GM12864 (cell line): ENCODE measurements at regions not wholly inside any gene's neighbourhood (a gene's known extent, or its start where the extent isn't known, plus 50 kb on each side); places are given as distances from the start of the nearest gene placed in this dataset.

Source experiments
- DNase-seq: peaks from one replicate; pipeline ENCODE4 v3.0.0-alpha.2; 2011; ENCODE audit warnings: low read depth
- H3K4me3 ChIP-seq: 2 replicates; pipeline ENCODE4 v1.5.1; 2011; ENCODE audit warnings: mild to moderate bottlenecking, low read depth, low read length, control low read depth
- TF ChIP-seq, protein P1 (sequence below): IDR thresholded peaks from 2 replicates; pipeline ENCODE4 v1.5.1; 2011; ENCODE audit warnings: low read depth, mild to moderate bottlenecking, moderate library complexity, low read length, control low read depth, inconsistent platforms; ENCODE audit errors: missing control alignments

DNA sequence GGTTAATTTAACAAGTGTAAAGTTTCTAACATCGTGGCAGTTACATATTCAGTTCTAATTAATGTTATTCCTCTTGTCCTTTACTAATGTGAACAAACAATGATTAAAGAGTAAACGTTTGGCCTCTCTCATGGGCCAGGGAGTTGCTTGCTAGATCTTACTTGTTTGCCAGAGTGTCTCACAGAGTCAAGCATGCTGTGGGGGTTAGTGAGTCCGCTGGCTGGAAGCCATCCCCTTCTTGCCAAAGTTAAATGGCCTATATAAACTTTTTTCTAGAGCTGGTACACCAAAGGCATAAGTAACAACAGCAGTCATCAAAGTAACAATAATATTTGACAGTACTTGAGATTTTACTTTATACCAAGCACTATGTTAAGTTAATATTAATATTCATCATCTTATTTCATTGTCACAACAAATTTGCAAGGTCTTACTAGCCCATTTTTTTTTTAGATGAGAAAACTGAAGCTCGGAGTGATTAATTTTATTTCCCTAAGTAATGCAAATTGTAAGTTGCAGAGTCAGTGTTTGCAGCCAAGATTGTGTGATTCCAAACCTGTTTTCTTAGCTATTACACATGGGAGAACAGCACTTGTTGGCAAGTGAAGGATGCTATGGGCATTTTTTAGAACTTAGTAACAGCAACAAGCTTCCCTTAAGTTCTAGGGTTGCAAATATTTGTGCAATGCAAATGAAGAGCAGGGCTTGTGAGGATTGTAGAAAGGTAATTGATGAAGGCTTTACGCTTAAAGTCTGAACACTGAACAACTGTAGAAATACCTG, 224.5 kb downstream of the RFPL4B start:
- DNase-seq: no peak
- TF ChIP-seq, protein P1, sequence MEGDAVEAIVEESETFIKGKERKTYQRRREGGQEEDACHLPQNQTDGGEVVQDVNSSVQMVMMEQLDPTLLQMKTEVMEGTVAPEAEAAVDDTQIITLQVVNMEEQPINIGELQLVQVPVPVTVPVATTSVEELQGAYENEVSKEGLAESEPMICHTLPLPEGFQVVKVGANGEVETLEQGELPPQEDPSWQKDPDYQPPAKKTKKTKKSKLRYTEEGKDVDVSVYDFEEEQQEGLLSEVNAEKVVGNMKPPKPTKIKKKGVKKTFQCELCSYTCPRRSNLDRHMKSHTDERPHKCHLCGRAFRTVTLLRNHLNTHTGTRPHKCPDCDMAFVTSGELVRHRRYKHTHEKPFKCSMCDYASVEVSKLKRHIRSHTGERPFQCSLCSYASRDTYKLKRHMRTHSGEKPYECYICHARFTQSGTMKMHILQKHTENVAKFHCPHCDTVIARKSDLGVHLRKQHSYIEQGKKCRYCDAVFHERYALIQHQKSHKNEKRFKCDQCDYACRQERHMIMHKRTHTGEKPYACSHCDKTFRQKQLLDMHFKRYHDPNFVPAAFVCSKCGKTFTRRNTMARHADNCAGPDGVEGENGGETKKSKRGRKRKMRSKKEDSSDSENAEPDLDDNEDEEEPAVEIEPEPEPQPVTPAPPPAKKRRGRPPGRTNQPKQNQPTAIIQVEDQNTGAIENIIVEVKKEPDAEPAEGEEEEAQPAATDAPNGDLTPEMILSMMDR: no peak
- no peak overlapping the region for H3K4me3 ChIP-seq

DNA sequence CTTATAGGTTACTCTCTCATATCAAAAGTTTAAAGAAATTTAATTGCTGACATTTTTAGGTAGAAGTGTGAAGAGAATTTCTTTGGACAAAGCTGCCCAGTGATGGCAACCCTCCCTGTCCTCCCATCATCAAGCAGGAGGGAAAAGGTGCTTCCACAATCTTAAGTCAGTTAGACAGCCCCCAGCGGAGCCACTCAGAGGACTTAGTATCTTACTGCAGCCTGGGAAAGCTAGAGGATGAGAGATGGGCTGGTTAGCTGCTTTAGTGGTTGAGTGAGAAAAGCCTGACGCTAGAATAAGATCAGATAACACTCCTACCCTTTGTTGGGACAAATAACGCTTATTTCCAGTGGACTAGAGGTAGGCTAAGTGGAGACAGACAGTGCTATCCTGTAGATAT, 227.1 kb downstream of the RFPL4B start:
- no peak for DNase-seq
- H3K4me3 ChIP-seq: no peak overlapping the region
- TF ChIP-seq, protein P1: no peak

DNA sequence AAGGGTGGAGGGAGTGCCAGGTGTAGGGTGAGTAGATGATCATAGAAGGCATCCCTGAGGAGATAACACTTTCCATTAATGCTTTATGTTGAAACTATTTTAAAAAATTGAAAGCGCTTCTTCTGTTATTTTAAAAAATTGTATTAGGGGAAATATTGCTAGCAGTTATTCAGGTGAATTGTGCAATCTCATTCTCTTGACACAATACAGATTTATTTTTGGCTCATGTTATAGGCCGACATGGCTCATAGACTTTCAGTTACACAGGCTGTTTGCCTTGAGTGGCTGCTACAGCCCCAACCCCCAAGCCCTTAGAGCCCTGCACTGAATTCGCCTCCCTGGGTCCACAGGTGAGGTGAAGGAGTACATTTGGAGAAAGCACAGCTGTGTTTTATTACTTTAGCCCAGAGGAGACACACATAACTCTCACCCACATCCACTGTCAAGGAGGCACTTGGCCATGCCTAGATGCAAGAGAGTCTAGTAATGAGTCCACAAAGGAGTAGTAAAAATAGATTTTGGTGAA, 228.2 kb downstream of the RFPL4B start:
- no peak overlapping the region for H3K4me3 ChIP-seq
- DNase-seq: no peak
- TF ChIP-seq, protein P1: no peak

DNA sequence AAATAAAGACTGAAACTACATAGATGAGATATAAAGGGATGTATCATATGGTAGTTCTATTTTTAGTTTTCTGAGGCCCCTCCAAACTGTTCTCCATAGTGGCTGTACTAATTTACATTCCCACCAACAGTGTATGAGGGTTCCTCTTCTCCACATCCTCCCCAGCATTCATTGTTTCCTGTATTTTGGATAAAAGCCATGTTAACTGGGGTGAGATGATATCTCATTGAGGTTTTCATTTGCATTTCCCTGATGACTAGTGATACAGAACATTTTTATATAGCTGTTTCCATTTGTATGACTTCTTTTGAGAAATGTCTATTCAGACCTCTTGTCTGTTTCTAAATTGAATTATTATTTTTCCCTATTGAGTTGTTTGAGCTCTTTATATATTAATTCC, 229.3 kb downstream of the RFPL4B start:
- no peak for DNase-seq
- H3K4me3 ChIP-seq: no peak overlapping the region

DNA sequence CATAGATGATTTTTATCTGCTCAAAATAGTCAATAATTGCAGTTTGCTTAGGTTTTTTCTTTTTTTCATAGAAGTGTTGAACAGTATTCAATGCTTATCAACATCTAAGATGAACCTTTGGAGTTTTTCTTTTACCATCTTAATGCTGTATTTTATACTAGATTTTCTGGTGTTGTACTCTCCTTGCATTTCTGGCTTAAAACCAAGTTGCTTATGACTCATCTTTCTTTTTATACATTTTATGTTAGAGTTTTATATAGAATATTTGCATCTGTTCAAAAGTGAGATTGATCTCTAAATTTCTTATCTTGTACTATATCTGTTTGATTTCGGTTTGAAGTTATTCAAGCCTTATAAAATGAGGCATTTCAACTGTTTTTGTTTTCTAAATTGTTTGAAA, 232.5 kb downstream of the RFPL4B start:
- H3K4me3 ChIP-seq: no peak overlapping the region
- DNase-seq: no peak
- TF ChIP-seq, protein P1: no peak

More for the DNA sequence above, 229.3 kb downstream of the RFPL4B start:
- TF ChIP-seq, protein P1: no peak

DNA sequence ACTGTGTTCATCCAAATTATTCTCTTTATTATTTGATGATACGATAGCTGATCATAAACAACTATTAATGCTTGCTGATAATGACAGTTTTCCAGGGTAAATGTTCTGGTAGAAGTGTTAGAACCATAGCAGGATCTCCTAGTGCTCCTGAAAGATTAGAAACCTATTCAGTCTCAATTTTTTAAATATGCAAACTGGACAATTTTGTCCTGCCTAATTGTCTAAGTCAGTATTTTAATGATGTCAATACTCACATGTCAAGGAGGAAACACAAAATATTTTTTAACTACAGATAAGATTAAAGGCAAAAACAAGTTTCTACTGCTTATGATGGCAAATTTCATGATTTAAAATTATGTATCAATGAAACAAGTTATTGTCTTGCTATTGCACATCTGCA, 233.9 kb downstream of the RFPL4B start:
- no peak for DNase-seq
- H3K4me3 ChIP-seq: no peak overlapping the region
- TF ChIP-seq, protein P1: no peak

DNA sequence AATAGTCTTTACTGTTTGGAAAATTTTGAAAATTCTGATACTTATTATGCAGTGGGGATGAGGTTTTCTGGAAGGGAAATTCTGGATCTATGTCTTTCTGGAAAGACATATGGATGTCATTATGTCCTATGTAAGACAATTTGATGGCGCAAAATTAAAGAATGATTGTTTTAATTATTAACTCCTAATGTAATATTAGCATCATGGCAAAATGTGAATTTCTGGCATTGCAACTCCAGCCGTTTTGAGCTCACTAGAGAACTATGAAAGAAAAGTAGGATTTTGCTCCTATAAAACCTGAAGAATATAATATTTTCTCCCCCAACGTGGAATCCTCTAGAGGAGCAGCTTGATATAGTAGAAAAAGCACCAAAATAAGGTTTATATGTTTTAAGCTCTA, 243.2 kb downstream of the RFPL4B start:
- DNase-seq: no peak
- TF ChIP-seq, protein P1: no peak

More for the DNA sequence above, 243.2 kb downstream of the RFPL4B start:
- no peak overlapping the region for H3K4me3 ChIP-seq
